Activated naive CD4-positive, alpha-beta T cell (primary cell): ENCODE measurements at regions not wholly inside any gene's neighbourhood (a gene's known extent, or its start where the extent isn't known, plus 50 kb on each side); places are given as distances from the start of the nearest gene placed in this dataset.

Experiments
- DNase-seq, 4 experiments: peaks; one replicate each; lab custom pipeline; 2025; lab: John Stamatoyannopoulos, UW

DNA sequence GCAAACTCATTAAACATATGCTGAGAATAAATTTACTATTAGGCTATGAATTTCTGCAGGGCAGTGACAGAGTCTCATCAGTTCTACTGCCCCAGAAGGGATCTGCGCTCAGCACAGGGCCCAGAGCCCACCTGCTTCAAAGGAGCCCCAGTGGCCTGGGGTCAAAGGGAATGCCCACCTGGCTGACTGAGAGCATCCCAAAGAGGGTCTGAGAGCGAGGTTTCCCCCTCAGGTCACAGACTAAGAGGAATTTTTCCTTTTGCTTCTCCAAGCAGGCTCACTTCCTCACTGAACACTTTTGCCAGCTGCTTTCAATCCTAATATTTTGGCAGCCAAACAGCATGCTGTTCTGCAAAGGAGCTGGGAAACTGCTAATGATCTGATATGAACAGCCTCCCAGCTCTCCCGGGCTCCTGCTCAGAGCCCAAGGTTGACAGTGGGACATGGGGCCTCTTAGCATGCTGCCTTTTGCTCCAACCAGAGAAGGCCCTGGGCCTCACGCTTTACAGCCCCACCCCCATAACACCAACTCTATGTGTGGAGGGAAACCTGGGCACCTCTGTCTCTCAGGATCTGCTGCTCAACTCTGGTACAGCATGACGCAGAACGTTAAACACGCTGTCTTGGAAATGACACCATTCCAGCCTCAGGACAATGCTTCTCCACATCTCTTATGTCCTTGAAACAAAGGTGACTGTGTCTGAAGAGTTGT lies 70.7 kb upstream of the SYT6 start:
- no peak for DNase-seq

DNA sequence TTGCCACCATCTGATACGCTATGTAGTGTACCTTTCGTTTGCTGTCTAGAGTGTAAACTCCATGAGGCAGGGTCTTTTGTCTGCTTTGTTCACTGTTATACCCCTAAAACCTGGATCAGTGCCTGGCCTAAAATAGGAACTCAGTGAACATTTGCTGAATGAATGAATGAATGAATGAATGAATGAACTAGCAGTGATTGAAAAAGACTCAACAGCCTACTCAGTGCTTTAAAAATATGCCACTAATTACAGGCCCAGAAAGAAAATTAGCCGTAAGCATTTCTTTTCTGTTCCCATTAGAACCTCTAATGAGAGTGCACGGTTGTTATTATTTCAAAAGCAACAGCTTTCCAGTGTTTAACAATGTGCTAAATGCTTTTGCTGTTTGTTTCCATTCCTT lies 69.3 kb upstream of the SYT6 start:
- no peak for DNase-seq

DNA sequence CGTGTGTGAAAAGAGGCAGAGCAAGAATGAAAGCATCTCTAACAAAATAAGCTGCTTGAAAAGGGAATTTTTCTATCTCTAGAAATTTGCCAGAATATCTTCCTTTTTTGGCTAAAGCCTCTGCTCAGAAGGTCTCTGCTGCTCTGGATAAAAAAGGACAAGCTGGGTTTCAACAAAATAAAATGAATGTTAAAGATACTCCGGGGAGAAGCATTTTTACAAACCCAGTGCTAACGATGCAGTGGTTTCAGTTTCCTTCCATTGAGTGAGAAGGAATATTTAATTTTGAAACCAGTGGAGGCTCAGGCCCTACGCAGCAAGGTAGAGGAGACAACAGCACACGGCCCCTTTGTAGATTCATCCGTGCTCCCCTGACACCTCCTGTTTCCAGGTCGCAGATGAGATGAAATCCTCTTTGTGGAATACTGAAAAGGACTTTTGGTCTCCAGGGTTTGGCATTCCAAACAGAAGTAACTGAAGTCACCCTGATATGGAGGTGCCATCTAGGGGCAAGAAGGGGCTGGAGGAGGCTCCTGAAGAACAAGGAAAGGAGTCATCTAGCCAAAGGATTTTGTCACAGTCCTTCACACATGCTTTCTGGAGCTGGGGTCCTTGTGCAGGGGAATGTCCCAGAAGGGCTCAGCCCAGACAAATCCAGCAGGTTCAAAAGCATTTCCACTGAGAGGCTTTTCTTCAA lies 65.7 kb upstream of the SYT6 start:
- DNase-seq: no peak

DNA sequence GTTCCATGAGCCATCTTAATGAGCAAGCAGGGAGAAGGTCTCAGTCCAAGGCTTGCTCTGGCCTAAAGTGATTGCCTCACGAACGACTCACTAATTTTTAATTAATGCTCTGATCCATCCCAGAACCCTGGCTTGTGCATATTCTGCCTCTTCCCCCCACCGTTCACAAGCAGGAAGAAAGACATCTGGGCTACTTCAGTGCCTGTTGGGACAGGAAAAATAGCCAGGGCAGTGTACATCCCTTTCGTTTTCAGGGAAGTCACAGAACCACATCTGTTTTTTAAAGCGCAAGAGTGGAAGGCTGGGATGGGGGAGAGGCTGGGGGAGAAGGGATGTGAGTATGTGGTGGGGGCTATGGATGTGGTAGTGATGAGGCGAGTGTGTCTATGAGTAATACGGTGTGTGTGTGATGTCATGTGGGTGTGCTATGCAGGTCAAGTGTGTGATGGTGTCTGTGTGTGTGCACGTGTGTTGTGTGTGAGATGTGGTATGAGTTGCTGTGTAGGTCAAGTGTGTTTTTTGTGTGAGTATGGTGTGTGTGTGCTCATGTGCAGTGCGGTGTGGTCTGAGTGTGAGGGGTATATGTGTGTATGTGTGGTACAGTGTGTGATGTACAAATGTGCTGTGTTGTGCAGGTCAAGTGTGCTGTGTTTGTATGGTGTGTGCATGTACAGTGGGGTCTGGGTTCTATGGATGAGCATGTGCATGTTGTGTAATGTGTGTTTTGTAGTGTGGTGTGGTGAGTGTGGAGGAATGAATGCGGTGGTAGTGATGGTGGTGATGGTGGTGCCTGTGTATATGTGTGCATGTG lies 64.9 kb upstream of the SYT6 start:
- DNase-seq: no peak

DNA sequence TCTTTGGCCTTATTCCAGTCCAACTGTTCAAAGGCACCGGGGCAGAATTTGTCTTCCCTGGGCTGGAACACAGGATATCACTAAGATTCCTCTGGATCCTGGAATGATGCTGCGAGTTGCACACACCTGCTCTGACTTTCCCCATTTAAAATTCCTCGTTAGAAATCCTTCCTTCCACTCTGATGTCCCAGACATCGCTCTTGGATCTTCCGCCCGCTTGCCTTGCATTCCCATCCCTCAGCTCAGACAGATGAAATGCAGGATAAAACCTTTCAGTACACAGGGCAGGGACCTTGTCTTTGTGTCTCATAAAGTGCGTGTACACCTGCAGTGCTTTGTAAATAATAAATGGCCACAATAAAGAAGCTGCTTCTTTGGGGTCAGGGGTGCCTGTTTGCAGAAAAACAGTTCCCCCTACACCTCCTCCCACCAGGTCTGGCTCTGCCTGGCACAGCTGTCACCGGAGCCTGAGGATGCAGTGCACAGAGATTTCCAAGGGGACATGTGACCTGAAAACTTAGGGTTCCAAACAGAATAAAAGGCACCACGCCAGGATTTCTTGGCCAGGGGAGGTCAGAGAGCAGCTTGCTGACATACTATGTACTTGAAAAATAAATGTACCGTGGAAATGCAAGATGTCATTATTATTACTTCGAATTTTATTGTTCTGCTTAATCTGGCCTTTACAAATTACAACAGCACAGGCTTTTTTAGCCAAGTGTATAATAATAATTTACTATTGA lies 62.9 kb upstream of the SYT6 start:
- DNase-seq: no peak

DNA sequence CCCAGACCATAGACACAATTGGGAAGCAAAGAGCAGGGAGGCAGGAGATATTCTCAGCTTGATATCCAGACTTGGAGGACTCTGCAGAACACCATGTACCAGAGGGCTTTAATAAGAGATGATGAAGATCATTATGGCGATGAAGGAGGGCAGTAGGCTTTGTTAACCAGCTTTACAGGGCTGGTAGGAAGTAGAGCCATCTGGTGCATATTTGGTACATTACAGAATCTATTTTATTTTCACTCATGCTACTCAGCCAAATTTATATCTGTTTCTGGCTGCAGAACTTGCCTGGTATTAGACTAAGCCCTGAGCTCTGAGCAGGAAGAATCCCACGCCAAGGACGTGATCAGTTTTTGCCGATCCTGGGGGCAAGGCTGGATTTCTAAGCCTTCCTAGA lies 61.8 kb upstream of the SYT6 start:
- DNase-seq: no peak

DNA sequence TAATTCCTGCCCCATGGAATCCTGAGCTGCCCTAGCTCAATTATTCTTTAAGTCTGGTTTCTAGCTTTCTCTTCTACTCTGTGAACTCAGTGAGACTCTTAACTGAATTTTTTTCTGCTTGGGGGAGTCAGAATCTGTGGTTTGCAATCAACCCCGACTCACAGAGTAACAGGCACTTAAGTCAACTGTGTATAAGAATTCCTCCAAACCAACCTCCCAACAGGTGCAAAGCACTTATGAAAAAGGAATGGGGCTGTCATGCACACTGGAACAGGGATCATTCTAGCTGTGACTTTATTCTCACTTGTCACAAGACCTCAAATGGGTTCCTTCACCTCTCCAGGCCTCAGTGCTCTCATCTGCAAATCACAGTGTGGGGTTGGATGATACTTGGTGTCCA lies 60.3 kb upstream of the SYT6 start:
- no peak for DNase-seq

DNA sequence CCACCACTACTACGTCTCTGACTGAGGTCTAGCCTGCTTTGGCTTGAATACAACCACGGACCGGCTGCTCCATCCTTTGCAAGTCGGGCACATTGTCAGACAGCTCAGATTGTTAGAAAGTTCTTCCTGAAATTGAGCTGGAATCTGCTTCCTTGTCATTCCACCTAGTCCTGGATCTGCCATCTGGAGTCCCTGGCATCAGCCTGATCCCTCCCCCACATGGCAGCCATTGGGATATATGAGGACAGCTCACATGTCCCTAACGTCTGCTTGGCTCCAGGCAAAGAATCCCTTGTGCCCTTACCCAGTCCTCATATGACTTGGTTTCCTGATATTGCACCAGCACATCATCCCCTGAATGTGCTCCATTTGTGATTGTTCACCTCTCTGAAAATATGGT lies 56.3 kb upstream of the SYT6 start:
- DNase-seq: no peak

DNA sequence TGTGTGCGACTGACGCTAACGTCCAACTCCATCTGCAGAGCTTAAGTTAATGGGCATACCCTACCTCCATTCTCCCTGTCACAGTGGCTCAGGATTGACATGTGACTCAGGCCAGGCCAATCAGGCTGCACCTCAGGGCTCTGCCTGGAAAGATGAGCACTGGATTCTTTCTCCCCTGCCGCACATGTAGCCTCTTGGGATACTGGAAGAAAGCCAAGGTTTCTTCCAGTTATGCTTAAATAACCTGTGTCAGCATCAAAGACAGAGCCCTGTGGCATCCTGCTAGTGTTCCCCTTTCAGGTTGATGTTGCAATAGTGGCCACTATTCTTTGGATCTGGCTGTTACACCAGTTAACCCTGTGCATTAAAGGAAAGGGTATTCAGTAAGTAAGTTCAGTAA lies 55.0 kb upstream of the SYT6 start:
- DNase-seq: no peak

DNA sequence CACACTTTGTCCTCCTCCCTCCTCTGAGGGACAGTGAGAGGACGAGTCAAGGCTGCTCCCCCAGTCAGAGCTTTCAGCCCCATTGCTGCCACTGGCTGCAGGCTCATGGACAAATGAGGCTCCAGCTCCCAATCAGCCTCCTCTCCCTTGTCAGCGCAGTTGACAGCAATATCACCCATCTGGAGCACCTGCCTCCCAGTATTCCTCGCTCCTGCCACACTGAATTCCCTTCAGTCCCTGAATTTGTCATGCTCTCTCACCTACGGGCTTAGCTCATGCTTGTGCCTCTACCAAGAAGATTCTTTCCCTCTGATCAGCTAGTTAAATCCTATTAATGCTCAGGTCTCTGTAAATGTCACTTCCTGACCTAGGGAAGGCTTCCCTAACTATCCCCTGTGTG lies 54.4 kb upstream of the SYT6 start:
- no peak for DNase-seq

DNA sequence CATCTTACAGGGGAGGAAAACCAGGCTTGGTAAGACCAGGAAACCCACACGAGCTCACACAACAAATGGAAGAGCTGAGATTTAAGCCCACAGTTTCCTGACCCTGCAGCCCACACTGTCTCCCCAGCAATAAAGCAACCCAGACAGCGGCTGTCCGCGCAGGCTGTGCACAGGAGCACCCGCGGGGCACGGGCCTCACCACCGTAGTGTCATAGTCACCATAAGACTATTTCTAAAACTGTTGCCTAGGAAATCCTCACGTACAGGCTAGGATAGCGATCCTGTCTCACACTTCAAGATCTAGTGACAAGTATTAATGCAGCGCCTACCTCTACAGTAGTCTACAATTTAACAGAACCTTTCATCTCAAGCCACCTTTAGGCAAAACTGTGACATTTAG lies 54.0 kb upstream of the SYT6 start:
- no peak for DNase-seq

DNA sequence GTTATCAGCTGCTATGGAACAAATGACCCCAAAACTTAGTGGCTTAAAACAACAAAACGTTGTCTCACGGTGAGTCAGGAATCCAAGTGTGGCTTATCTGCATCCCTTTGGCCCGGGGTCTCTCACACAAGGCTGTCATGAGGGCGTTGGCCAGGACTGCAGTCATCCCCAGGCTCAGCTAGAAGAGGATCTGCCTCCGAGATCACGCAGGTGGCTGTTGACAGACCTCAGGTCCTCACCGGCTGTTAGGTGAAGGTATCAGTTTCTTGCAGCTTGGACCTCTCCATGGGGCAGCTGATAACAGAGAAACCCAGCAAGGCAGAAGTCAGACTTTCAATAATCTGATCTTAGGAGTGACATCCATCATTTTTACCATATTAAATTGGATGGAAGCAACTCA lies 52.7 kb upstream of the SYT6 start:
- no peak for DNase-seq

DNA sequence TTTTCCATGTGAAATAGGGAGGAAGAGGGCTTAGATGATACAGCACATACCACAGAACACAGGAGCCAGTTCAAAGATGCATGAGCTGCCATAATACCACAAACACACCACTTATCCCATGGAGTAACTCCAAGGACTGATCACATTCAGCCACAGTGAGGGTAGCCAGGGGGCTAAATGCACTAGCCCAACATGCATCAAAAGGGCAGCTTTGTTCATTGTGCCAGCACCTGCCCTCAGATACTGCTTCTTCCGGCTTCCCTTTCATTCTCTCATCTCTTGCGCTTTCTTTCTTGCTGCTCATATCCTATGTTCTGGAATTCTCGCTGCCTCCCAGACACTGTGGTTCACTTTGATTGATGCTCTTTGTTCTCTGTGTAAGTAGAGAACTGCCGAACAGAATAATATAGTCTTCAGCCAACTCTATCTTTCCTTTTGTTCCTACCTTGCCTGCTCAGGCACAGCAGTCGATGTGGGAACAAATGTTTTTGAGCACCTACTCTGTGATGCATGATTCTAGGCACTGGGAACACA lies 50.0 kb upstream of the SYT6 start:
- DNase-seq: no peak
